Upper lobe of left lung (tissue), 4 donors: ENCODE measurements at regions not wholly inside any gene's neighbourhood (a gene's known extent, or its start where the extent isn't known, plus 50 kb on each side); places are given as distances from the start of the nearest gene placed in this dataset.

Experiments
- CTCF ChIP-seq, 6 experiments: fragments of 450-650 bp in 4 of 6; fragments of 200-600 bp in 2 of 6; sonication (generic) in 2 of 6; IDR thresholded peaks; one replicate each; pipeline ENCODE4 v1.5.1; 2016 to 2019; ENCODE audit warnings: antibody characterized with exemption in 6 of 6
- POLR2A ChIP-seq, 4 donors: fragments of 450-650 bp; IDR thresholded peaks; one replicate each; pipeline ENCODE4 v1.5.1; 2016 to 2017; ENCODE audit warnings: antibody characterized with exemption in 4 of 4, mild to moderate bottlenecking in 2 of 4

GRCh38 chr15:91664224-91664836 lies 189.2 kb upstream of the SLCO3A1 start:
- TF ChIP-seq CTCF (IDR thresholded peaks at IDR 0.05) = no peak
- no peak for TF ChIP-seq POLR2A (IDR thresholded peaks at IDR 0.05)
